MCF 10A (cell line): ENCODE measurements at regions not wholly inside any gene's neighbourhood (a gene's known extent, or its start where the extent isn't known, plus 50 kb on each side); places are given as distances from the start of the nearest gene placed in this dataset.

Source experiments
- BruUV-seq: library from RNA; stranded (reverse); fragments of 400-500 nt; replicated peaks from 2 replicates; lab custom pipeline; 2021; lab: Mats Ljungman, UMichigan
- CTCF ChIA-PET: fragments of 300-600 bp; sonication (Branson Sonifier 250); formaldehyde crosslinking; extraction: SDS; loops from one replicate; lab custom pipeline; 2021; ENCODE audit warnings: antibody characterized with exemption, inconsistent platforms; lab: Yijun Ruan, JAX
- POLR2A ChIA-PET: fragments of 300-600, 350-650 bp; sonication (Branson Sonifier 250); formaldehyde crosslinking; extraction: SDS; loops from one replicate; lab custom pipeline; 2020; ENCODE audit warnings: antibody characterized with exemption, inconsistent platforms; lab: Yijun Ruan, JAX
- DNase-seq: peaks from one replicate; pipeline ENCODE4 v3.0.0-alpha.2; 2018; ENCODE audit not compliant: unreplicated experiment
- H3K27ac Mint-ChIP-seq: one replicate; pipeline ENCODE4 v1.8.0; 2022; ENCODE audit warnings: mild to moderate bottlenecking, low read depth, mixed read lengths; ENCODE audit not compliant: unreplicated experiment
- H3K27me3 Mint-ChIP-seq: one replicate; pipeline ENCODE4 v1.8.0; 2022; ENCODE audit warnings: mixed read lengths; ENCODE audit not compliant: insufficient read depth, unreplicated experiment
- H3K36me3 Mint-ChIP-seq: one replicate; pipeline ENCODE4 v1.8.0; 2022; ENCODE audit warnings: mild to moderate bottlenecking, moderate library complexity, mixed read lengths; ENCODE audit not compliant: insufficient read depth, unreplicated experiment
- H3K4me1 Mint-ChIP-seq: one replicate; pipeline ENCODE4 v1.8.0; 2022; ENCODE audit warnings: mixed read lengths; ENCODE audit not compliant: insufficient read depth, unreplicated experiment
- H3K4me3 Mint-ChIP-seq: one replicate; pipeline ENCODE4 v1.8.0; 2022; ENCODE audit warnings: mild to moderate bottlenecking, moderate library complexity, mixed read lengths; ENCODE audit not compliant: unreplicated experiment
- H3K9me3 Mint-ChIP-seq: one replicate; pipeline ENCODE4 v1.8.0; 2022; ENCODE audit warnings: mixed read lengths; ENCODE audit not compliant: unreplicated experiment
- CTCF ChIP-seq: fragments of 200-600 bp; IDR thresholded peaks from one replicate; pipeline ENCODE4 v1.8.0; 2022; ENCODE audit warnings: antibody characterized with exemption, mild to moderate bottlenecking; ENCODE audit not compliant: unreplicated experiment
- intact Hi-C: fragments of 100-400 bp; cut with micrococcal nuclease; formaldehyde crosslinking; loops from 2 replicates; pipeline ENCODE4 v1.14.1; 2022

DNA sequence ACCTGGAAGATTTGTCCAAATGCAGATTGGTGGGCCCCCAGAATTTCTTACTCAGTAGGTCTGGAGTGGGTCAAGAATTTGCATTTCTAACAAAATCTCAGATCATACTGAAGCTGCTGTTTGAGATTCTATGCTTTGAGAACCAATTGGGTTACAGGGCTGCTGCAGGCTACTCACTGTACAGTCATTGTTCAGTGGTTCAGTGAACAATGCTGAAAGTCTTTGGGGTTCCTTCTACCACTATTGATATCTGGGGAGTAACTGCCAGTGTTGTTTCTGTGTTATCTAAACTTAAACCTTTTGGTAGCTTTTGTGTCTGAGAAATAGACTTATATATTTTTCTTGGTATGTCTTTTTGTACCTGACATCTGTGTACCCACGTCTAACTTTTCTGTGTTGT, 187.5 kb downstream of the TANC2 start:
- no TSS peak for BruUV-seq
- no peaks in the 10 kb centered on the region for H3K36me3 Mint-ChIP-seq
- intact Hi-C loops, result no loop called here
- H3K27me3 Mint-ChIP-seq, result no peaks in the 10 kb centered on the region
- no peak overlapping the region for H3K27ac Mint-ChIP-seq
- peaks cover 6% of the 10 kb centered on the region for H3K4me1 Mint-ChIP-seq
- no peaks in the 10 kb centered on the region for H3K9me3 Mint-ChIP-seq
- no peak overlapping the region for H3K4me3 Mint-ChIP-seq
- no peak for DNase-seq
- TF ChIP-seq CTCF, result no peak
- CTCF ChIA-PET, result interaction anchor here (1.9 kb wide), 1 partner anchor 10 kb away, joined by 4 read pairs; no protein-coding TSS in a partner anchor
- POLR2A ChIA-PET, result no interaction called here

DNA sequence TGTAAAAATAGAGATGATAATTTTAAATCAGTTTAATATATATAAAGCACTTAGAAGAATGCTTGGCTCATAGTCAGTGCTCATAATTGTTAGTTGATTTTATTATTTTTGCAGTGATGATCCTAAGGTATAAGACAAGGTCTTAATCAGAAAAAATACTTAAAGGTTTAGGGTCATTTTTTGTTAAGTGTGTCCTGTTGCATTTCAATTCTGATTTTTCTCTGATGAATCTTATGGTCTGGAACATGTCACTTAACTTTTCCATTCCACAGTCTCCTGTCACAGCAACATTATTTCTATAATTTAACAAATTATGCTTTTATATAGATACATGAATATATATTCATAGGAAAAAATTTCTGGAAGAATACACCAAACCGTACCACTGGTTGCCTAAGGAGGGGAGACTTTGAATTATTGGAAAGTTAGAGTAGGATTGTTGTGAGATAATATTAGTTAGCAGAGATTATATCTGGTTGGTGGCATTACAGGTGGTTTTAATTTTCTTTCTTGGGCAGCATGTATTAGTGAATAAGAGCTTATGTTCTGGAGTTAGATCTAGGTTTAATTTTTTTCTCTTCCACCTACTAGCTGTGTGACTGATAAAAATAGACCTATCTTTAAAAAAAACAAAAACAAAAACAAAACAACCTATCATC, 188.7 kb downstream of the TANC2 start:
- no peaks in the 10 kb centered on the region for H3K27me3 Mint-ChIP-seq
- H3K4me1 Mint-ChIP-seq, result no peaks in the 10 kb centered on the region
- no peak overlapping the region for H3K27ac Mint-ChIP-seq
- H3K36me3 Mint-ChIP-seq, result no peaks in the 10 kb centered on the region
- H3K9me3 Mint-ChIP-seq, result no peaks in the 10 kb centered on the region
- intact Hi-C loops, result no loop called here
- POLR2A ChIA-PET, result no interaction called here
- no peak overlapping the region for H3K4me3 Mint-ChIP-seq
- no peak for DNase-seq
- no TSS peak for BruUV-seq
- no peak for TF ChIP-seq CTCF
- CTCF ChIA-PET, result interaction anchor here (1.9 kb wide), 1 partner anchor 9 kb away, joined by 4 read pairs; no protein-coding TSS in a partner anchor

- TF ChIP-seq CTCF, result no peak
- CTCF ChIA-PET, result interaction anchor here (0.8 kb wide), 2 partner anchors 11 to 158 kb away, joined by 3 to 4 read pairs; no protein-coding TSS in a partner anchor
- intact Hi-C loops, result no loop called here
- Mint-ChIP-seq H3K36me3 (no peaks in the 10 kb centered on the region), H3K4me3 (no peak overlapping the region), H3K27ac (no peak overlapping the region), H3K4me1 (no peaks in the 10 kb centered on the region), H3K9me3 (no peaks in the 10 kb centered on the region), H3K27me3 (no peaks in the 10 kb centered on the region)
- no TSS peak for BruUV-seq
- POLR2A ChIA-PET, result interaction anchor here (0.9 kb wide), 1 partner anchor 21 kb away, joined by 3 read pairs; no protein-coding TSS in a partner anchor
- no peak for DNase-seq
Observed at GRCh38 chr17:63156986-63157385, 191.0 kb downstream of the TANC2 start.

DNA sequence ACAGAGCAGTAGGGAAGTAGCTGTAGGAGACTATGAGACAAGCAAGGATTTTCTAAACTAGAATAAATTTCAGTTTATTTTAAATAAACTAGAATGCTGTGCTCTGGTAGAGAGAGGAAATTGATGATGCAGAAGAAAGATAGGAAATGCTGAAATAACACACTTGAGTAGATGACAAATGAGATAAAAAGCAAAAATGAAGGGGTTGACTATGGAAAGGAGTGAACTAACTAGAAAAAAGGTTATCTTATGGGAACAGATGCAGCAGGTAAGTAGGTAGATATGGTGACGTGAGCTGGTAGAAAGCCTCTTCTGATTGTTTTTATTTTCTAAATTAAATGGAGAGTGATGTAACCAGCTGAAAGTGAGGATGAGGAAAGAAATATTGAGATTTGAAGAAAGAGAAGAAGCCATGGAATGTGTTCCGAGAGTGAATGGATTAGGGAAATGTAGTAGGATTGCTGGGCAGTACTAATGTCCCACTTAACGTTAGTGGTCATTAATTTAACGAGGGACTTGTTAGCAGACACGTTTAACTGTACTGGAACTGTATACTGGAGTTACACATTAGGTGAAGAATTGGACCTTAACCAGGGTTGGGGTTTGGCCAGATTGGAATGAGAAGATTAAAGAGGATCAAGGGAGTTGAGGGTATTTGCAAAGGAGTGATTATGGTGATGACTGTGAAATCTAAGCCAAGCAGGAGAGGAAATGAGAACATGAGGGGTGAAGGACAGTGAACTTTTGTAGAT, 196.5 kb downstream of the TANC2 start:
- Mint-ChIP-seq H3K27ac (no peak overlapping the region), H3K4me1 (no peaks in the 10 kb centered on the region), H3K9me3 (no peaks in the 10 kb centered on the region), H3K27me3 (no peaks in the 10 kb centered on the region), H3K4me3 (no peak overlapping the region), H3K36me3 (no peaks in the 10 kb centered on the region)
- BruUV-seq, result no TSS peak
- CTCF ChIA-PET, result interaction anchor here (1.0 kb wide), 1 partner anchor 9 kb away, joined by 4 read pairs; no protein-coding TSS in a partner anchor
- intact Hi-C loops, result no loop called here
- TF ChIP-seq CTCF, result no peak
- POLR2A ChIA-PET, result interaction anchor here (1.0 kb wide), 1 partner anchor 23 kb away, joined by 3 read pairs; no protein-coding TSS in a partner anchor
- no peak for DNase-seq
